ENCODE measurements at regions not wholly inside any gene's neighbourhood (a gene's known extent, or its start where the extent isn't known, plus 50 kb on each side); places are given as distances from the start of the nearest gene placed in this dataset.

GRCh38 chr14:83042858-83043257 lies 1509.2 kb upstream of the SEL1L start:
- H3K9ac ChIP-seq (ENCODE audit: low read length) = no peak overlapping the region
- H3F3A ChIP-seq (ENCODE audit: insufficient read depth, low read length, poor library complexity, severe bottlenecking) = no peaks in the 10 kb centered on the region
- TF ChIP-seq POLR2AphosphoS5 (IDR thresholded peaks at IDR 0.05) (no peak), EZH2 (IDR thresholded peaks at IDR 0.05; ENCODE audit: borderline replicate concordance, insufficient read depth, low read length, poor library complexity, severe bottlenecking) (no peak), EP300 (conservative IDR thresholded peaks at IDR 0.05; ENCODE audit: poor library complexity, severe bottlenecking) (no peak), REST (IDR thresholded peaks at IDR 0.05; ENCODE audit: borderline replicate concordance) (no peak), MXI1 (conservative IDR thresholded peaks at IDR 0.05; ENCODE audit: poor library complexity, severe bottlenecking) (no peak), RAD21 (conservative IDR thresholded peaks at IDR 0.05) (no peak), SMC3 (conservative IDR thresholded peaks at IDR 0.05; ENCODE audit: poor library complexity) (no peak), TAF1 (IDR thresholded peaks at IDR 0.05; ENCODE audit: low read depth) (no peak), CTCF (IDR thresholded peaks at IDR 0.05; ENCODE audit: poor library complexity, severe bottlenecking) (no peak)
- H3K36me3 ChIP-seq (ENCODE audit: insufficient read depth, low read length) = no peaks in the 10 kb centered on the region
- H3K4me2 ChIP-seq (ENCODE audit: low read length) = no peak overlapping the region
- H2AFZ ChIP-seq (ENCODE audit: low read depth, low read length) = no peak overlapping the region
- H3K27me3 ChIP-seq (ENCODE audit: insufficient read depth, low read depth, low read length) = no peaks in the 10 kb centered on the region
- no peaks in the 10 kb centered on the region for H4K20me1 ChIP-seq (ENCODE audit: insufficient read depth)
- H3K79me2 ChIP-seq (replicated peaks; ENCODE audit: insufficient read depth, low read length) = no peaks in the 10 kb centered on the region
- no peak overlapping the region for H3K27ac ChIP-seq (ENCODE audit: low read length)
- H3K9me2 ChIP-seq (ENCODE audit: insufficient read depth, low read length) = no peaks in the 10 kb centered on the region
- H3K4me3 ChIP-seq (ENCODE audit: low read length) = no peak overlapping the region
- no peaks in the 10 kb centered on the region for H3K9me3 ChIP-seq (ENCODE audit: low read length)

- no peaks in the 10 kb centered on the region for H3K9me3 ChIP-seq (ENCODE audit: low read length)
- H3K4me3 ChIP-seq (ENCODE audit: low read length) = no peak overlapping the region
- no peaks in the 10 kb centered on the region for H3K9me2 ChIP-seq (ENCODE audit: insufficient read depth, low read length)
- no peaks in the 10 kb centered on the region for H3K79me2 ChIP-seq (replicated peaks; ENCODE audit: insufficient read depth, low read length)
- no peaks in the 10 kb centered on the region for H3K27me3 ChIP-seq (ENCODE audit: insufficient read depth, low read depth, low read length)
- no peak overlapping the region for H3K4me2 ChIP-seq (ENCODE audit: low read length)
- H3F3A ChIP-seq (ENCODE audit: insufficient read depth, low read length, poor library complexity, severe bottlenecking) = no peaks in the 10 kb centered on the region
- no peak overlapping the region for H3K9ac ChIP-seq (ENCODE audit: low read length)
- H3K36me3 ChIP-seq (ENCODE audit: insufficient read depth, low read length) = no peaks in the 10 kb centered on the region
- no peaks in the 10 kb centered on the region for H4K20me1 ChIP-seq (ENCODE audit: insufficient read depth)
- H2AFZ ChIP-seq (ENCODE audit: low read depth, low read length) = no peak overlapping the region
- TF ChIP-seq RAD21 (conservative IDR thresholded peaks at IDR 0.05) = no peak
- TF ChIP-seq CTCF (IDR thresholded peaks at IDR 0.05; ENCODE audit: poor library complexity, severe bottlenecking) = no peak
- no peak for TF ChIP-seq TAF1 (IDR thresholded peaks at IDR 0.05; ENCODE audit: low read depth)
- TF ChIP-seq SMC3 (conservative IDR thresholded peaks at IDR 0.05; ENCODE audit: poor library complexity) = no peak
- TF ChIP-seq MXI1 (conservative IDR thresholded peaks at IDR 0.05; ENCODE audit: poor library complexity, severe bottlenecking) = no peak
- TF ChIP-seq POLR2AphosphoS5 (IDR thresholded peaks at IDR 0.05) = no peak
- no peak overlapping the region for H3K27ac ChIP-seq (ENCODE audit: low read length)
These were observed 1510.3 kb upstream of the SEL1L start for GRCh38 chr14:83044001-83044400.
